Gastroesophageal sphincter (tissue), 4 donors: ENCODE measurements at regions not wholly inside any gene's neighbourhood (a gene's known extent, or its start where the extent isn't known, plus 50 kb on each side); places are given as distances from the start of the nearest gene placed in this dataset.

ENCODE experiments used
- ATAC-seq: fragments of 150-250 bp; one replicate; pipeline ENCODE4 v1.9.1; 2016; ENCODE audit warnings: mild to moderate bottlenecking, moderate library complexity
- H3K27ac ChIP-seq, 4 donors: fragments of 200-600 bp; sonication (generic) in 3 of 4; 1 replicate in 3 of 4; 2 replicates in 1 of 4; pipeline ENCODE4 v1.5.1; 2016 to 2019
- H3K27me3 ChIP-seq: fragments of 200-600 bp; sonication (generic); one replicate; pipeline ENCODE4 v1.5.1; 2019
- H3K36me3 ChIP-seq, 2 donors: fragments of 200-600 bp; sonication (generic); one replicate each; pipeline ENCODE4 v1.5.1; 2019; ENCODE audit warnings: control low read depth in 1 of 2
- H3K4me1 ChIP-seq, 3 donors: fragments of 200-600 bp; sonication (generic); 1 replicate in 2 of 3; 2 replicates in 1 of 3; pipeline ENCODE4 v1.5.1; 2016 to 2019; ENCODE audit warnings: control low read depth in 2 of 3
- H3K4me3 ChIP-seq, 2 donors: fragments of 200-600 bp; sonication (generic); one replicate each; pipeline ENCODE4 v1.5.1; 2019; ENCODE audit warnings: mild to moderate bottlenecking in 1 of 2, moderate library complexity in 1 of 2
- H3K9me3 ChIP-seq, 3 donors: fragments of 200-600 bp; sonication (generic); one replicate each; pipeline ENCODE4 v1.5.1; 2017 to 2019; ENCODE audit warnings: control low read depth in 2 of 3
- CTCF ChIP-seq, 4 experiments: fragments of 200-600 bp in 2 of 4; fragments of 450-650 bp in 2 of 4; sonication (generic) in 1 of 4; IDR thresholded peaks; one replicate each; pipeline ENCODE4 v1.5.1; 2017 to 2019; ENCODE audit warnings: antibody characterized with exemption in 4 of 4, mild to moderate bottlenecking in 2 of 4, moderate library complexity in 2 of 4
- EP300 ChIP-seq: sonication (generic); formaldehyde crosslinking; IDR thresholded peaks from one replicate; pipeline ENCODE4 v1.6.1; 2017; ENCODE audit warnings: antibody characterized with exemption, mild to moderate bottlenecking
- POLR2A ChIP-seq, 2 donors: fragments of 450-650 bp; IDR thresholded peaks; one replicate each; pipeline ENCODE4 v1.6.1; 2017; ENCODE audit warnings: antibody characterized with exemption in 2 of 2, mild to moderate bottlenecking in 2 of 2, moderate library complexity in 1 of 2
- POLR2AphosphoS5 ChIP-seq: sonication (generic); formaldehyde crosslinking; IDR thresholded peaks from one replicate; pipeline ENCODE4 v1.6.1; 2017; ENCODE audit warnings: antibody characterized with exemption
- WGBS, 2 donors: methylation state at CpG; one replicate each; pipeline ENCODE4 v1.1.5; 2018; ENCODE audit warnings: low coverage in 1 of 2; 5-methylcytosine and 5-hydroxymethylcytosine counted together

GRCh38 chr10:55277549-55277948 lies 476.5 kb upstream of the PCDH15 start:
- H3K9me3 ChIP-seq: no peaks in the 10 kb centered on the region
- no peak for ATAC-seq
- no peaks in the 10 kb centered on the region for H3K4me1 ChIP-seq
- H3K27ac ChIP-seq: no peak overlapping the region
- 54 to 71% methylated on average over 2 of the region's 2 CpGs for WGBS, 2 donors
- no peak for TF ChIP-seq EP300
- no peak for TF ChIP-seq POLR2AphosphoS5
- TF ChIP-seq CTCF (IDR thresholded peaks at IDR 0.05): no peak
- no peak for TF ChIP-seq POLR2A (IDR thresholded peaks at IDR 0.05)
- no peak overlapping the region for H3K4me3 ChIP-seq
- H3K36me3 ChIP-seq: no peaks in the 10 kb centered on the region
- no peaks in the 10 kb centered on the region for H3K27me3 ChIP-seq

- ATAC-seq: no peak
- H3K9me3 ChIP-seq: no peaks in the 10 kb centered on the region
- H3K36me3 ChIP-seq: no peaks in the 10 kb centered on the region
- TF ChIP-seq EP300: no peak
- TF ChIP-seq POLR2A (IDR thresholded peaks at IDR 0.05): no peak
- TF ChIP-seq CTCF (IDR thresholded peaks at IDR 0.05): no peak
- TF ChIP-seq POLR2AphosphoS5: no peak
- no peaks in the 10 kb centered on the region for H3K4me1 ChIP-seq
- H3K27ac ChIP-seq: no peak overlapping the region
- no peak overlapping the region for H3K4me3 ChIP-seq
- no peaks in the 10 kb centered on the region for H3K27me3 ChIP-seq
- WGBS, 2 donors: 100% methylated on average over 2 of the region's 2 CpGs; no CpG with 5 or more reads in 1 of the 2 donors
Measured at GRCh38 chr10:55274367-55274766, 473.3 kb upstream of the PCDH15 start.

- H3K4me3 ChIP-seq: no peak overlapping the region
- TF ChIP-seq CTCF (IDR thresholded peaks at IDR 0.05) (no peak), EP300 (no peak), POLR2A (IDR thresholded peaks at IDR 0.05) (no peak), POLR2AphosphoS5 (no peak)
- no peaks in the 10 kb centered on the region for H3K4me1 ChIP-seq
- ATAC-seq: no peak
- no peak overlapping the region for H3K27ac ChIP-seq
- H3K36me3 ChIP-seq: no peaks in the 10 kb centered on the region
- H3K9me3 ChIP-seq: no peaks in the 10 kb centered on the region
- no peaks in the 10 kb centered on the region for H3K27me3 ChIP-seq
Measured at GRCh38 chr10:55273946-55274345, 472.9 kb upstream of the PCDH15 start.

GRCh38 chr10:55272886-55273285 lies 471.9 kb upstream of the PCDH15 start:
- peak; percentile 34 for ATAC-seq
- Histone ChIP-seq H3K27me3 (no peaks in the 10 kb centered on the region), H3K36me3 (no peaks in the 10 kb centered on the region), H3K4me3 (no peak overlapping the region), H3K4me1 (no peaks in the 10 kb centered on the region), H3K27ac (no peak overlapping the region), H3K9me3 (no peaks in the 10 kb centered on the region)
- WGBS, 2 donors: 32 to 56% methylated on average over 3 of the region's 3 CpGs
- no peak for TF ChIP-seq POLR2A (IDR thresholded peaks at IDR 0.05)
- TF ChIP-seq CTCF (IDR thresholded peaks at IDR 0.05): no peak
- no peak for TF ChIP-seq POLR2AphosphoS5

- WGBS, 2 donors: 94 to 96% methylated on average over 3 to 4 of the region's 4 CpGs
- Histone ChIP-seq H3K27me3 (no peaks in the 10 kb centered on the region), H3K27ac (no peak overlapping the region), H3K36me3 (no peaks in the 10 kb centered on the region), H3K4me3 (no peak overlapping the region), H3K9me3 (no peaks in the 10 kb centered on the region), H3K4me1 (no peaks in the 10 kb centered on the region)
- TF ChIP-seq EP300 (no peak), POLR2A (IDR thresholded peaks at IDR 0.05) (no peak), CTCF (IDR thresholded peaks at IDR 0.05) (no peak), POLR2AphosphoS5 (no peak)
- no peak for ATAC-seq
Measured at GRCh38 chr10:55266797-55267196, 465.8 kb upstream of the PCDH15 start.
